Ovary (tissue), 7 donors: ENCODE measurements at regions not wholly inside any gene's neighbourhood (a gene's known extent, or its start where the extent isn't known, plus 50 kb on each side); places are given as distances from the start of the nearest gene placed in this dataset.

ENCODE experiments used
- DNase-seq, 5 donors: peaks; one replicate each; pipeline ENCODE4 v3.0.0-alpha.2; 2019 to 2020
- H3K27ac ChIP-seq, 2 donors: fragments of 200-600 bp; one replicate each; pipeline versions ENCODE4 v1.5.1 to v1.8.0; 2019 to 2022
- H3K27me3 ChIP-seq: fragments of 200-600 bp; one replicate; pipeline ENCODE4 v1.8.0; 2022
- H3K36me3 ChIP-seq: fragments of 200-600 bp; sonication (generic); one replicate; pipeline ENCODE4 v1.5.1; 2019
- H3K4me1 ChIP-seq: one replicate; pipeline ENCODE4 v1.8.1; 2013; ENCODE audit warnings: mild to moderate bottlenecking, moderate library complexity; ENCODE audit not compliant: insufficient read depth
- H3K4me3 ChIP-seq: fragments of 200-600 bp; sonication (generic); one replicate; pipeline ENCODE4 v1.5.1; 2017
- H3K9me3 ChIP-seq, 2 donors: fragments of 200-600 bp in 1 of 2; sonication (generic) in 1 of 2; one replicate each; pipeline versions ENCODE4 v1.5.1 to v1.8.1; 2013 to 2019; ENCODE audit warnings: mild to moderate bottlenecking in 1 of 2, moderate library complexity in 1 of 2
- CTCF ChIP-seq, 3 donors: fragments of 450-650 bp in 2 of 3; fragments of 200-600 bp in 1 of 3; IDR thresholded peaks; one replicate each; pipeline versions ENCODE4 v1.5.1 to v1.8.0; 2016 to 2022; ENCODE audit warnings: antibody characterized with exemption in 3 of 3, mild to moderate bottlenecking in 1 of 3
- EP300 ChIP-seq: sonication (generic); formaldehyde crosslinking; IDR thresholded peaks from one replicate; pipeline ENCODE4 v1.6.1; 2017; ENCODE audit warnings: antibody characterized with exemption
- POLR2A ChIP-seq: fragments of 450-650 bp; IDR thresholded peaks from one replicate; pipeline ENCODE4 v1.6.1; 2017; ENCODE audit warnings: antibody characterized with exemption, mild to moderate bottlenecking, moderate library complexity
- whole genome bisulfite sequencing, 3 donors: extraction: QIAGEN DNeasy Blood & Tissue Kit in 1 of 3; methylation state at CpG; one replicate each; pipeline versions ENCODE4 v1.1.5 to v1.1.7; 2013 to 2017; 5-methylcytosine and 5-hydroxymethylcytosine counted together
- intact Hi-C, 4 donors: fragments of 100-400 bp; cut with DNase I; formaldehyde crosslinking; loops; one replicate each; pipeline versions ENCODE4 v1.11.0 to v1.15.1; 2022 to 2023
- donor health status: DM: no; HTN: no; CAD: no; lungs with moderate emphysema.
- donor health status: DM: no; HTN: no; CAD: no.
- donor health status: Bipolar disorder and iron deficiency.
- donor health status: DM: no; HTN: no; CAD: no.
- donor health status: DM: yes; HTN: yes; CAD: no.

- WGBS, 3 donors = 51 to 58% (median 51%) methylated on average over 7 of the region's 7 CpGs
- no peak for TF ChIP-seq POLR2A
- no peak for TF ChIP-seq EP300
- no peak for TF ChIP-seq CTCF (IDR thresholded peaks at IDR 0.05)
- peaks cover 1% of the 10 kb centered on the region for H3K4me1 ChIP-seq
- H3K36me3 ChIP-seq = no peaks in the 10 kb centered on the region
- no peaks in the 10 kb centered on the region for H3K9me3 ChIP-seq
- no peak for DNase-seq
- no peak overlapping the region for H3K4me3 ChIP-seq
- no peaks in the 10 kb centered on the region for H3K27me3 ChIP-seq
- H3K27ac ChIP-seq = no peak overlapping the region
- intact Hi-C loops = no loop called here
These were observed 76.9 kb downstream of the OTX2 start for GRCh38 chr14:56733396-56733795.

GRCh38 chr14:56731187-56731586 lies 79.1 kb downstream of the OTX2 start:
- no peak overlapping the region for H3K27ac ChIP-seq
- H3K4me1 ChIP-seq = peaks cover 1% of the 10 kb centered on the region

GRCh38 chr14:56730538-56731145 lies 79.6 kb downstream of the OTX2 start:
- Histone ChIP-seq H3K4me1 (peaks cover 1% of the 10 kb centered on the region), H3K36me3 (no peaks in the 10 kb centered on the region), H3K27ac (no peak overlapping the region), H3K27me3 (no peaks in the 10 kb centered on the region), H3K4me3 (no peak overlapping the region), H3K9me3 (no peaks in the 10 kb centered on the region)
- TF ChIP-seq POLR2A (no peak), EP300 (no peak), CTCF (IDR thresholded peaks at IDR 0.05) (no peak)
- intact Hi-C loops = no loop called here
- 16 to 22% (median 18%) methylated on average over 17 of the region's 17 CpGs for WGBS, 3 donors
- DNase-seq = no peak

More at GRCh38 chr14:56731187-56731586, 79.1 kb downstream of the OTX2 start:
- intact Hi-C loops = no loop called here
- H3K4me3 ChIP-seq = no peak overlapping the region
- no peaks in the 10 kb centered on the region for H3K27me3 ChIP-seq
- no peaks in the 10 kb centered on the region for H3K36me3 ChIP-seq
- H3K9me3 ChIP-seq = no peaks in the 10 kb centered on the region
- TF ChIP-seq POLR2A (no peak), CTCF (IDR thresholded peaks at IDR 0.05) (no peak), EP300 (no peak)
- WGBS, 3 donors = 29 to 34% (median 29%) methylated on average over 4 of the region's 4 CpGs
- no peak for DNase-seq

- Histone ChIP-seq H3K4me1 (no peaks in the 10 kb centered on the region), H3K27me3 (no peaks in the 10 kb centered on the region), H3K27ac (no peak overlapping the region), H3K9me3 (no peaks in the 10 kb centered on the region), H3K36me3 (no peaks in the 10 kb centered on the region), H3K4me3 (no peak overlapping the region)
- TF ChIP-seq EP300 (no peak), CTCF (IDR thresholded peaks at IDR 0.05) (no peak), POLR2A (no peak)
- no peak for DNase-seq
- intact Hi-C loops = no loop called here
- 69 to 79% (median 75%) methylated on average over 1 of the region's 1 CpG for WGBS, 3 donors
These were observed 86.3 kb downstream of the OTX2 start for GRCh38 chr14:56724013-56724412.
